Peyer's patch (tissue), 4 donors: ENCODE measurements at regions not wholly inside any gene's neighbourhood (a gene's known extent, or its start where the extent isn't known, plus 50 kb on each side); places are given as distances from the start of the nearest gene placed in this dataset.

Experiments used
- POLR2A ChIP-seq, 2 donors: fragments of 450-650 bp; IDR thresholded peaks; one replicate each; pipeline ENCODE4 v1.5.1; 2017; ENCODE audit warnings: antibody characterized with exemption in 2 of 2, mild to moderate bottlenecking in 2 of 2, moderate library complexity in 2 of 2
- TF ChIP-seq, protein P1 (sequence below), 6 experiments: fragments of 450-650 bp in 4 of 6; fragments of 200-600 bp in 2 of 6; sonication (generic) in 1 of 6; IDR thresholded peaks; one replicate each; pipeline ENCODE4 v1.5.1; 2017 to 2019; ENCODE audit warnings: antibody characterized with exemption in 6 of 6, mild to moderate bottlenecking in 3 of 6, moderate library complexity in 1 of 6

DNA sequence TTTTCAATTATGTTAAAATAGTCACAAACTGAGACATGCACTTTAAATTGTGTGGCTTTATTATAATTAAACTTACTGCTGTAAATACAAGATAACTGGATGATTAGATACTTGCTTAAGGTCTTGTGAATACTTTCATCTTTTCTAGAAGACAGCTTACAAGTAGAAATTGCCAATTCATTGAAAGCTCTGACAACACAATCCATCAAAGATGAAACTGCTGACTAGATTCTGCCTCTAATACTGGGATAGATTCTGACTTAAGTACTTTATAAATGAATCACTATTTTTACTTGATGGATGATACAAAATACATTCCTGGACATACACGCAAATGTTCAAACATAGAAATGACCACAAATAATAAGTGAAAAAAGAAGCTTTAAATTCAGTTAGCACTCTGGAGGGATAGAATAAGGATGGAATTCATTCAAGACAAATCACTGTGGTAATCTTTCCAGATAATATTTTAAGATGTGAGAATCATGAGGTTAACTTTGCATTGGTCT is 876.8 kb downstream of the RPS29 start:
- TF ChIP-seq, protein P1, sequence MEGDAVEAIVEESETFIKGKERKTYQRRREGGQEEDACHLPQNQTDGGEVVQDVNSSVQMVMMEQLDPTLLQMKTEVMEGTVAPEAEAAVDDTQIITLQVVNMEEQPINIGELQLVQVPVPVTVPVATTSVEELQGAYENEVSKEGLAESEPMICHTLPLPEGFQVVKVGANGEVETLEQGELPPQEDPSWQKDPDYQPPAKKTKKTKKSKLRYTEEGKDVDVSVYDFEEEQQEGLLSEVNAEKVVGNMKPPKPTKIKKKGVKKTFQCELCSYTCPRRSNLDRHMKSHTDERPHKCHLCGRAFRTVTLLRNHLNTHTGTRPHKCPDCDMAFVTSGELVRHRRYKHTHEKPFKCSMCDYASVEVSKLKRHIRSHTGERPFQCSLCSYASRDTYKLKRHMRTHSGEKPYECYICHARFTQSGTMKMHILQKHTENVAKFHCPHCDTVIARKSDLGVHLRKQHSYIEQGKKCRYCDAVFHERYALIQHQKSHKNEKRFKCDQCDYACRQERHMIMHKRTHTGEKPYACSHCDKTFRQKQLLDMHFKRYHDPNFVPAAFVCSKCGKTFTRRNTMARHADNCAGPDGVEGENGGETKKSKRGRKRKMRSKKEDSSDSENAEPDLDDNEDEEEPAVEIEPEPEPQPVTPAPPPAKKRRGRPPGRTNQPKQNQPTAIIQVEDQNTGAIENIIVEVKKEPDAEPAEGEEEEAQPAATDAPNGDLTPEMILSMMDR (IDR thresholded peaks at IDR 0.05), result no peak
- no peak for TF ChIP-seq POLR2A (IDR thresholded peaks at IDR 0.05)
